PC-9 (cell line): ENCODE measurements at regions not wholly inside any gene's neighbourhood (a gene's known extent, or its start where the extent isn't known, plus 50 kb on each side); places are given as distances from the start of the nearest gene placed in this dataset.
"Not testable (repeated sequence)": the region's sequence is repeated elsewhere in the genome, so short reads cannot be mapped to it uniquely, and the experiment has no call there.

Source experiments
- CTCF ChIP-seq: fragments of 200-600 bp; sonication (generic); conservative IDR thresholded peaks from 2 replicates; pipeline ENCODE4 v1.6.1; 2017; ENCODE audit warnings: mixed run types, antibody characterized with exemption, mild to moderate bottlenecking, moderate library complexity
- EZH2 ChIP-seq: fragments of 200-600 bp; sonication (generic); IDR thresholded peaks from 2 replicates; pipeline ENCODE4 v1.8.0; 2017; ENCODE audit warnings: antibody characterized with exemption, low read depth

- not testable (repeated sequence) for TF ChIP-seq CTCF, EZH2
Measured at GRCh38 chr4:189727982-189728638, 212.6 kb upstream of the FRG1 start.
